GM12878 (cell line): ENCODE measurements at regions not wholly inside any gene's neighbourhood (a gene's known extent, or its start where the extent isn't known, plus 50 kb on each side); places are given as distances from the start of the nearest gene placed in this dataset.

ENCODE experiments used
- CTCF ChIP-seq, 3 experiments: IDR thresholded peaks in 2 of 3; conservative IDR thresholded peaks in 1 of 3; 2 replicates each; pipeline ENCODE4 v1.5.1; 2011; ENCODE audit warnings: low read depth in 3 of 3, low read length in 3 of 3, mild to moderate bottlenecking in 3 of 3, control low read depth in 2 of 3, moderate library complexity in 2 of 3, inconsistent platforms in 1 of 3, mixed read lengths in 1 of 3; ENCODE audit not compliant: control insufficient read depth in 2 of 3, insufficient read depth in 1 of 3; ENCODE audit errors: extremely low read depth in 1 of 3
- FOXM1 ChIP-seq: IDR thresholded peaks from 2 replicates; pipeline ENCODE4 v1.6.1; 2012; ENCODE audit warnings: low read depth, mild to moderate bottlenecking, inconsistent platforms, low read length, moderate library complexity
- IKZF2 ChIP-seq, 2 experiments: fragments of 450-650 bp; IDR thresholded peaks; 2 replicates each; pipeline ENCODE4 v1.6.1; 2017; ENCODE audit warnings: mild to moderate bottlenecking in 2 of 2, moderate library complexity in 2 of 2
- PAX5 ChIP-seq: IDR thresholded peaks from 2 replicates; pipeline ENCODE4 v1.6.1; 2011; ENCODE audit warnings: low read depth, low read length, borderline replicate concordance
- SIX5 ChIP-seq: IDR thresholded peaks from 2 replicates; pipeline ENCODE4 v1.6.1; 2011; ENCODE audit warnings: mild to moderate bottlenecking, low read depth, low read length, moderate library complexity; ENCODE audit not compliant: severe bottlenecking

- TF ChIP-seq PAX5, result no peak
- no peak for TF ChIP-seq CTCF (IDR thresholded peaks at IDR 0.05 in 2 of 3, conservative IDR thresholded peaks at IDR 0.05 in 1 of 3; ENCODE audit: control insufficient read depth in 2 of 3, extremely low read depth in 1 of 3, insufficient read depth in 1 of 3, low read depth in 3 of 3, low read length in 3 of 3)
- TF ChIP-seq FOXM1, result no peak
- TF ChIP-seq SIX5, result no peak
- no peak for TF ChIP-seq IKZF2 (IDR thresholded peaks at IDR 0.05)
Measured at GRCh38 chr5:106399391-106399790, 1271.3 kb downstream of the EFNA5 start.
